Transverse colon (tissue), 4 donors: ENCODE measurements at regions not wholly inside any gene's neighbourhood (a gene's known extent, or its start where the extent isn't known, plus 50 kb on each side); places are given as distances from the start of the nearest gene placed in this dataset.

Source experiments
- DNase-seq: peaks from one replicate; pipeline ENCODE4 v3.0.0-alpha.2; 2019
- H3K27ac ChIP-seq, 4 donors: fragments of 200-600 bp; sonication (generic); 2 replicates each; pipeline ENCODE4 v1.5.1; 2016 to 2018; ENCODE audit warnings: inconsistent platforms in 4 of 4
- H3K27me3 ChIP-seq: fragments of 200-600 bp; sonication (generic); 2 replicates; pipeline ENCODE4 v1.5.1; 2017; ENCODE audit warnings: inconsistent platforms
- H3K36me3 ChIP-seq, 4 donors: fragments of 200-600 bp; sonication (generic); 2 replicates each; pipeline ENCODE4 v1.5.1; 2017 to 2019; ENCODE audit warnings: inconsistent platforms in 4 of 4
- H3K4me1 ChIP-seq, 4 donors: fragments of 200-600 bp; sonication (generic); 2 replicates each; pipeline ENCODE4 v1.5.1; 2017 to 2020; ENCODE audit warnings: inconsistent platforms in 4 of 4
- H3K4me3 ChIP-seq, 4 donors: fragments of 200-600 bp; sonication (generic); 1 replicate in 1 of 4; 2 replicates in 3 of 4; pipeline versions ENCODE4 v1.5.1 to v1.6.1; 2017 to 2019; ENCODE audit warnings: inconsistent platforms in 4 of 4
- H3K9me3 ChIP-seq, 2 donors: fragments of 200-600 bp; sonication (generic); 2 replicates each; pipeline ENCODE4 v1.5.1; 2017 to 2019; ENCODE audit warnings: inconsistent platforms in 2 of 2
- CTCF ChIP-seq, 5 experiments: fragments of 200-600 bp in 3 of 5; fragments of 450-650 bp in 2 of 5; sonication (generic) in 3 of 5; IDR thresholded peaks; 1 replicate in 2 of 5; 2 replicates in 3 of 5; pipeline ENCODE4 v1.5.1; 2016 to 2017; ENCODE audit warnings: antibody characterized with exemption in 5 of 5, inconsistent platforms in 3 of 5, mild to moderate bottlenecking in 2 of 5, moderate library complexity in 1 of 5
- EP300 ChIP-seq: sonication (generic); formaldehyde crosslinking; IDR thresholded peaks from one replicate; pipeline ENCODE4 v1.6.1; 2017; ENCODE audit warnings: antibody characterized with exemption, low read depth
- POLR2A ChIP-seq: fragments of 450-650 bp; IDR thresholded peaks from one replicate; pipeline ENCODE4 v1.6.1; 2016; ENCODE audit warnings: antibody characterized with exemption, mild to moderate bottlenecking, moderate library complexity
- POLR2AphosphoS5 ChIP-seq, 3 donors: sonication (generic); formaldehyde crosslinking; IDR thresholded peaks; one replicate each; pipeline ENCODE4 v1.6.1; 2016; ENCODE audit warnings: antibody characterized with exemption in 3 of 3
- WGBS, 2 donors: methylation state at CpG; one replicate each; pipeline ENCODE4 v1.1.5; 2018; ENCODE audit warnings: low coverage in 1 of 2; 5-methylcytosine and 5-hydroxymethylcytosine counted together
- in situ Hi-C, 4 donors: fragments of 200-750 bp; cut with MboI; loops; one replicate each; pipeline versions ENCODE4 v1.15.0 to v1.15.1; 2017; ENCODE audit warnings: low sequenced_read_pairs in 3 of 4, low pct_ligation_motif_present in 1 of 4, low pct_unique_long_range_greater_than_20kb in 1 of 4
- intact Hi-C: fragments of 100-400 bp; cut with DNase I; formaldehyde crosslinking; loops from one replicate; pipeline ENCODE4 v1.15.1; 2023; ENCODE audit warnings: low total_unique reads

DNA sequence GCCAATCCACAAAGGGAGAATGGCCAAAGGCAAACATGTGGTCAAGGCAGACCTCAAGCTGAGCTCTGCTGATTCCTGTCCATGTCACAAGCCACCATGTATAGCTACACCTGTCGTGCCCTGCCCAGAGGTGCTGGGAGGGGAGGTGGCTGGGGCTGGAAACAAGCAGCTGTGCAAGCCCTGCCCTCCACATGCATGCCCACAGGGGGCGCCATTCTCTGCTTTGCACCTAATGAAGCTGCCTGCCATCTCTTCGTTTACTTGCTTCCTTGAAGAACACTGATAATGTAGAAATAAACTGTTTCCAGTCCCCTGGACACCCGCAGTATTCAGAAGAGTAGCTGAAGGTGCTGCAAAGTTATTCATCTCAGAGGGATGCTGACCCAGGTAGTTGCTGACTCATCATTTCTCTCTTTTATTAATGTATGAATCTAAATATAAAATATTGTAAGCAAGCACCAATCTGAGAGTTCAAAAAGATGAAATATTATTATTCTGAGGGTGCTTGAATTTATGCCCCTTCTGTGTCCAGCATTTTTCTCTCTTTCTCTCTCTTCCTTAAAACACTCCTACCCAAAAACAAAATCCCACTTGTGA, 278.6 kb downstream of the ADGRA3 start:
- H3K9me3 ChIP-seq, result no peaks in the 10 kb centered on the region
- no peaks in the 10 kb centered on the region for H3K36me3 ChIP-seq
- peak overlapping the region in 2 of 4 donors; percentile 33 to 42 for H3K4me3 ChIP-seq
- peak; percentile 84 for DNase-seq
- 23 to 29% methylated on average over 3 to 4 of the region's 4 CpGs for WGBS, 2 donors
- in situ Hi-C loops, result no loop called here
- TF ChIP-seq POLR2AphosphoS5 (IDR thresholded peaks at IDR 0.05) (no peak), CTCF (IDR thresholded peaks at IDR 0.05) (peak; percentile 41 to 71 (median 66))
- peaks cover 0 to 8% (median 3%) of the 10 kb centered on the region in 4 donors for H3K4me1 ChIP-seq
- no peaks in the 10 kb centered on the region for H3K27me3 ChIP-seq
- H3K27ac ChIP-seq, result peak overlapping the region; percentile 62 to 81 (median 78)
- intact Hi-C loops, result no loop called here

DNA sequence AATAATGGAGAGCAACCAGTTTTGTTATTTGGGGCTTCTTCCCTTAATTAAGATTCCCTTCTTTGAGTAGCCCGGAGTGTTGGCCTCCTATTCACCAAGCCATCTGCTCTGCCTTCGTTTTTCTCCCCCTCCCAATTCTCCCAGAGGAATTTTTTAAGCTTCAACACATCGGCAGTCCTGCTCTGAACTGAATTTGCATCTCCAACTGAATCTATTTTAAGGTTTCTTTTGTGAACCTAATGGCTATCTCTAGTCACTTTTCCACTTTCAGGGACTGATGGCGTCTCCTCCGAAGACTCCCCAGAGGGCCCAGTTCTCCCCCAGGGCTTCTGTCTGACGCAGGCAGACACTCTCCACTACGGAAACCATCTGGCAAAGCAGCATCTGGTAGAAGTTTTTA, 280.2 kb downstream of the ADGRA3 start:
- in situ Hi-C loops, result no loop called here

DNA sequence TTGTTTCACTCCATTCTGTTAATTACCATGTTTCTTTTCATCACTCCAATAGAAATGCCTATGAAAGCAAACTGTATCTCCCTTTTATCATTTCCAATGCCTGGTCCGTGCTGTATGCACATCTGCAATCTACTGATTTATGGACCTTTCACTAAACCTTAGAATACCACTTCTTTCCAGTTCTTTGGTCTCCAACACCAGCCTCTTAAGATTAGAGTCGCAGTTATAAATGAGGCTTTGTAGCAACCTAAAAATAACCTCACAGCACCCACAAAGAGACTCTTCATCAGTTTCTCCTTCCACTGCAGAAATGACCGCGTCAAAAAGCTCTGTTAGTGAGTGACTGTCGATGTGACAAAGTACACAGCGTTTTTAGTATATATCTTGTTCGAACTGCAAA, 282.6 kb downstream of the ADGRA3 start:
- H3K36me3 ChIP-seq, result no peaks in the 10 kb centered on the region
- WGBS, 2 donors, result 82 to 86% methylated on average over 7 of the region's 7 CpGs
- no peaks in the 10 kb centered on the region for H3K27me3 ChIP-seq
- TF ChIP-seq CTCF (IDR thresholded peaks at IDR 0.05) (no peak), EP300 (no peak), POLR2A (no peak), POLR2AphosphoS5 (IDR thresholded peaks at IDR 0.05) (no peak)
- no peak for DNase-seq
- H3K27ac ChIP-seq, result no peak overlapping the region
- intact Hi-C loops (no loop called here), in situ Hi-C loops (no loop called here)
- H3K4me3 ChIP-seq, result no peak overlapping the region
- H3K4me1 ChIP-seq, result peaks cover 0 to under 1% (median 0%) of the 10 kb centered on the region in 4 donors
- H3K9me3 ChIP-seq, result no peaks in the 10 kb centered on the region

More for the DNA sequence above, 280.2 kb downstream of the ADGRA3 start:
- TF ChIP-seq POLR2AphosphoS5 (IDR thresholded peaks at IDR 0.05), result no peak
- TF ChIP-seq EP300, result no peak
- TF ChIP-seq CTCF (IDR thresholded peaks at IDR 0.05), result no peak
- no peak for TF ChIP-seq POLR2A
- Histone ChIP-seq H3K4me1 (peaks cover 0 to 8% (median 3%) of the 10 kb centered on the region in 4 donors), H3K27ac (no peak overlapping the region), H3K27me3 (no peaks in the 10 kb centered on the region), H3K4me3 (no peak overlapping the region), H3K36me3 (no peaks in the 10 kb centered on the region), H3K9me3 (no peaks in the 10 kb centered on the region)
- intact Hi-C loops, result no loop called here
- WGBS, 2 donors, result 71 to 80% methylated on average over 5 to 7 of the region's 7 CpGs
- no peak for DNase-seq

GRCh38 chr4:22220965-22221364, 272.4 kb upstream of the KCNIP4 start:
- WGBS, 2 donors, result 78 to 85% methylated on average over 5 to 9 of the region's 9 CpGs
- in situ Hi-C loops, result no loop called here
- Histone ChIP-seq H3K27ac (no peak overlapping the region), H3K4me3 (no peak overlapping the region), H3K9me3 (no peaks in the 10 kb centered on the region), H3K36me3 (no peaks in the 10 kb centered on the region), H3K4me1 (no peaks in the 10 kb centered on the region), H3K27me3 (no peaks in the 10 kb centered on the region)
- intact Hi-C loops, result no loop called here
- TF ChIP-seq EP300, result no peak
- no peak for TF ChIP-seq CTCF (IDR thresholded peaks at IDR 0.05)
- TF ChIP-seq POLR2AphosphoS5 (IDR thresholded peaks at IDR 0.05), result no peak
- TF ChIP-seq POLR2A, result no peak
- DNase-seq, result no peak
